SK-N-SH treated with all-trans-retinoic acid at 6 μM for 48 hours (cell line): ENCODE measurements at regions not wholly inside any gene's neighbourhood (a gene's known extent, or its start where the extent isn't known, plus 50 kb on each side); places are given as distances from the start of the nearest gene placed in this dataset.
"Not testable (repeated sequence)": the region's sequence is repeated elsewhere in the genome, so short reads cannot be mapped to it uniquely, and the experiment has no call there.

Source experiments
- ARNTL ChIP-seq: fragments of 450-650 bp; formaldehyde crosslinking; IDR thresholded peaks from 2 replicates; pipeline ENCODE4 v1.5.0; 2020; ENCODE audit warnings: low read depth, mild to moderate bottlenecking, moderate library complexity, borderline replicate concordance
- ESRRG ChIP-seq: fragments of 250-450 bp; sonication (Bioruptor Pico); IDR thresholded peaks from 2 replicates; pipeline ENCODE4 v1.6.1; 2021; ENCODE audit warnings: mild to moderate bottlenecking
- GLIS3 ChIP-seq: fragments of 250-450 bp; sonication (Bioruptor Pico); IDR thresholded peaks from 2 replicates; pipeline ENCODE4 v1.5.0; 2020; ENCODE audit warnings: mild to moderate bottlenecking, moderate library complexity
- OSR1 ChIP-seq: fragments of 250-450 bp; sonication (Bioruptor Pico); IDR thresholded peaks from 2 replicates; pipeline ENCODE4 v1.8.0; 2022; ENCODE audit warnings: moderate library complexity, mild to moderate bottlenecking, inconsistent platforms
- PATZ1 ChIP-seq: fragments of 250-450 bp; sonication (Bioruptor Pico); IDR thresholded peaks from 2 replicates; pipeline ENCODE4 v1.8.0; 2020; ENCODE audit warnings: mild to moderate bottlenecking, moderate library complexity, borderline replicate concordance
- POU6F1 ChIP-seq: fragments of 250-450 bp; sonication (Bioruptor Pico); IDR thresholded peaks from 2 replicates; pipeline ENCODE4 v1.8.0; 2021; ENCODE audit warnings: low read depth, mild to moderate bottlenecking, moderate library complexity, borderline replicate concordance
- PPARA ChIP-seq: fragments of 250-450 bp; sonication (Bioruptor Pico); IDR thresholded peaks from 2 replicates; pipeline ENCODE4 v1.5.0; 2020; ENCODE audit warnings: mild to moderate bottlenecking, borderline replicate concordance
- RARB ChIP-seq: fragments of 250-450 bp; sonication (Bioruptor Pico); IDR thresholded peaks from 2 replicates; pipeline ENCODE4 v1.8.0; 2021; ENCODE audit warnings: mild to moderate bottlenecking, moderate library complexity
- ZC3H10 ChIP-seq: fragments of 250-450 bp; sonication (Bioruptor Pico); IDR thresholded peaks from 2 replicates; pipeline ENCODE4 v1.5.1; 2021; ENCODE audit warnings: mild to moderate bottlenecking, moderate library complexity
- ZFP30 ChIP-seq: fragments of 450-650 bp; formaldehyde crosslinking; IDR thresholded peaks from 2 replicates; pipeline ENCODE4 v1.5.0; 2022; ENCODE audit warnings: mild to moderate bottlenecking, moderate library complexity
- ZNF70 ChIP-seq: fragments of 450-650 bp; formaldehyde crosslinking; IDR thresholded peaks from 2 replicates; pipeline ENCODE4 v1.5.0; 2020; ENCODE audit warnings: mild to moderate bottlenecking, moderate library complexity
- ZNF8 ChIP-seq: fragments of 450-650 bp; formaldehyde crosslinking; IDR thresholded peaks from 2 replicates; pipeline ENCODE4 v1.5.0; 2020; ENCODE audit warnings: mild to moderate bottlenecking, moderate library complexity

- TF ChIP-seq OSR1 (CRISPR knock-in tag); ARNTL (CRISPR knock-in tag); POU6F1 (CRISPR knock-in tag); RARB (CRISPR knock-in tag); ZC3H10 (CRISPR knock-in tag); PATZ1 (CRISPR knock-in tag); ZNF8 (CRISPR knock-in tag); ESRRG (CRISPR knock-in tag); PPARA (CRISPR knock-in tag); GLIS3; ZFP30 (CRISPR knock-in tag); ZNF70 (CRISPR knock-in tag): not testable (repeated sequence)
Observed at GRCh38 chr1:104288322-104288721, 538.6 kb downstream of the AMY1C start.
